GDM1 (cell line): ENCODE measurements at regions not wholly inside any gene's neighbourhood (a gene's known extent, or its start where the extent isn't known, plus 50 kb on each side); places are given as distances from the start of the nearest gene placed in this dataset.
A peak's percentile ranks its signal among the peaks of the same experiment; 100 is the strongest.

Source experiments
- DNase-seq: peaks from one replicate; lab custom pipeline; 2025; lab: John Stamatoyannopoulos, UW

DNA sequence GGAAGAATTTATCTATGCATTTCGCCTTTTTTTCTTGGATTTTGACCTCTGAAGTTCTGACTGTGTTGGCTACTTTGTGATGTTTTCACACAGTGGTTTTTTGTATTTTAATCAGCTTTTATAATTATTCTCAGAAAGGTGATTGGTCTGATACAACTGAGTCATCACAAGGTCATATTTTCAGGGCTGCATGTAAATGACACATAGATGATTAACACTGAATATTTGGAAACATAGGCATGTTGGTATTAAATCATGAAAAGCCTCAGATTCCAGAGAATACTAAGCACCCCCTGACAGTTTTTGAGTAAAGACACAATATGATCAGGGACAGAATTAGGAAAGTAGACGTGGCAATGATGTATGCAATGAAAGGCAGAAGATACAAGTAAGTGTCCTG lies 175.5 kb upstream of the SLCO3A1 start:
- no peak for DNase-seq

DNA sequence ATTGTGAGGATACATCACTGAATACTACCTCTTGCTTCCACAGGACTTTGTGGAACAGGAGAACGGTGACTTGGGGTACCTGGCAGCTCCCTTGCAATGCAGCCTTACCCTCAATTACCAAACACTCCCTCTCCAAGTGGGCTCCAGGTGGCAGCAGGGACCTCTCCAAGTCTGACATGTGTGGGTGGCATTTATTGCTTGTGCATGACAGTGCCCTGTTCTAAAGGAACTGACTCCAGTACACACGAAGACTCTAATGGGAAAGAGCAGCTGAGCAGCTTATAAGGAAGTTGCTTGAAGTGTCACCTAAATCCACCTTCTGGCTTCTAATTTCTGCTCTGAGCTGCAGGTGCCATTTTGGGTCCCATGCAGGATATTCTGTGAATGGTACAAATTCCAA lies 174.1 kb upstream of the SLCO3A1 start:
- DNase-seq, result no peak

DNA sequence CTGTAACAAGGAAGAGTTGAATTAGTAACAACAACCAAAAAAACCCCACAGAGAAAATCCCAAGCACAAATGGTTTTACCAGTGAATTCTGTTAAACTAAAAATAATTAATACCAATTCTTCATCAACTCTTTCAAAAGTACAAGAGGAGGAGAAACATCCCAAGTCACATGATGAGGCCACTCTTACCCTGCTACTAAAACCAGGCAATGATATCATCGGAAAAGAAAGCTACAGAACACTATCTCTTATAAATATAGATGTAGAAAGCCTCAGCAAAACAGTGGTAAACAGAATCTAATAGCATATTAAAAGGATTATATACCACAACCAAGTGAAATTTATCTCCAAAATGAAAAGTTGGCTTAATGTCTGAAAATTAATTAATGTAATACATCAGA lies 168.1 kb upstream of the SLCO3A1 start:
- DNase-seq, result no peak

DNA sequence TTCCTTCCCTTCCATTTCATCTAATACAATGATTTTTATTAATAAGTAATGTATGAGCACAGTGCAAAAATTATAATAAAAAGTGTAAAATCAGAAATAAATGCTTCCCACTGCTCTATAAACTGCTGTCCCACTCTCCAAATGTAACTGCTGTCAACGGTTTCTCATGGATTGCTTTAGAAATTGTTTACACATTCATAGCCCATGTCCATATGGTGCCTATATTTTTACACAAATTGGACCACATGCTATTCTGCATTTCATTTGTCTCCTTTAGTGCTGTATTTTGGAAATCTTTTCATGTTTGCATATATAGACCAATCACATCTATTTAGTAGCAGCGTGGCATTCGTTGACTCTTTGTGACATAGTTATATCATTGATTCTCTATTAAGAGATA lies 164.7 kb upstream of the SLCO3A1 start:
- no peak for DNase-seq

DNA sequence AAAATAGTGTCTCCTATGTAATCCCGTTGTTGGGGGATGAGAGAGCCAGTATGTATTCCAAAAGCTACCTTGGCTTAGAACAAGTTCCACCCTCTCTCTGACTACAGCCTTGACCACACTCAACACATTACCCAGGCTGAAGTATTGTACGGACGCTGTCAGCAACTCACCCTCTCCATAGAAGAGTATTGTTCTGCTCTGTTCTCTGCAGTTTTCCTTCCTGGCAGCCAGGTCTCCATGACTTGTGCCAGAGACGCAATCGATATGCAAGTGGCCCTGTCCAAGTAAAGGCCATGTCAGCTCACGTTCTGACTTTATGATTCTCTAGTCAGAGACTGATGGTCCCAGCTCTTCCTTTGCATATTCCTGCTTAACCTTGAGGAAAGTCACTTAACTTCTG lies 164.1 kb upstream of the SLCO3A1 start:
- DNase-seq, result no peak

DNA sequence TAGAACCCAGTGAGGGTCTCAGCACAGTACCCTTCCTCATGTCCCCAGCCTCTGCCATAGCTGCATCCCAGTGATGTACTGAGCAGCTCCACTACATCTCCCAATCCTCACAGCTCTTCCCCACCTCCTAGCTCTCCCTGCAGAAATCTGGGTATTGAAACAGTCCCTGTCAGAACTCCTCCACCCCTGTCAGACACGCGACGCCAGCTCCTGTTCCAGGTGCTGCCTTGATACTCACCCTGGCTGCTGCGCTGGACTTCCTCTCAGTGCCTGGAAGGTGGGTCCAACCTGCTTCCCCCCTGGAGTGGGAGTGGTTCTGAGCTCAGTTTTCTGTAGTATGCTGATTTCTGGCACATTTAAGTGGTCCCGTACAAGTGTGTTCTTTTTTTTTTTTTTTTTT lies 160.9 kb upstream of the SLCO3A1 start:
- no peak for DNase-seq

DNA sequence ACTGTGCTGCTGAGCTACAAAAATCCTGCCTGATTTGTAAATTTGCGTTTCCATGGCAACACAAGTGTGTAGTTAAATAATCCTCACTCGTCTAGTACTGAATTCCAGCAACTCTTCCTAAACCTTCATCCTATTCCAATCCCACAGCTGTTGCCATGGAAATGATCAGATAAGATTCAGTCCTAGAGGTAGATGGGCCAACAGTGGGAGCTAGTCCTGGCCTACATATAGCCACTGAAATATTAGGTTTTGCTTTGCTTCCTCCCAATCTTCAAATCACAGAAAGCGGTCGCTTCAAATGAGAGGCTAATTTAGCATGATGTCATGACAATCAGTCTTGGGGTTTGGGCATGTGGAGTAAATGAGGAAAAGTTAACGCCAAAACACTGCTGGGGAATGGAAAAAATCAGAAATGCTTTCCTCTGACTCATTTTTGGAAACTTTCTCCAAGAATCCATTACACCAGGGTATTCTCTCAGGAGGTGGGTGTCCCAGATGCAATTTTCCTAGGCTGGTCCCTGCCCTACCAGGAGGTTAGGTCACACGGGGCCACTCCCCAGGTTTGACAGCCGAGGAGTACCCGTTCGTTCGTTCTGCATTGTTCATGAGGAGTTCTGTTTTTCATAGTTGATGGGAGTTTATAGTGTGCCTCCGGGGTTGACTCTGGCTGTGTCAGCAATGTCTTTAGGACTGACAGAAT lies 159.2 kb upstream of the SLCO3A1 start:
- no peak for DNase-seq

DNA sequence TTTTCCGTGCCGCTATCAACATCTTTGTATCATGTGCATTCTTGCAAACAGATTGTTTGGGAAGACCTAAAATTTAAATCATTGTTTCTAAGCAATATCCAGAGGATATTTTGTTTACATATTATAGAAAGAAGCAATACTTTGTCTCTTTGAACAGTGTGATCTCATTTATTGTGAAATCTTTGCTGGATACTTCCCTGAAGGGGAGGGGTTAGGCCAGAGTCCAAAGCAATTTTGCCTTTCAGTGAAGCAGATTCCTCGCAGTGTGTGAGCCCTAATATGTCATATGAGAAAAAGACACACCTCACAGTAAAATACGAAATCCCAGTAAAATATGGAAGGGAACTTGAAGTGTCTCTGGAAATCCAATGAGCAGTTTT lies 158.7 kb upstream of the SLCO3A1 start:
- DNase-seq, result no peak

DNA sequence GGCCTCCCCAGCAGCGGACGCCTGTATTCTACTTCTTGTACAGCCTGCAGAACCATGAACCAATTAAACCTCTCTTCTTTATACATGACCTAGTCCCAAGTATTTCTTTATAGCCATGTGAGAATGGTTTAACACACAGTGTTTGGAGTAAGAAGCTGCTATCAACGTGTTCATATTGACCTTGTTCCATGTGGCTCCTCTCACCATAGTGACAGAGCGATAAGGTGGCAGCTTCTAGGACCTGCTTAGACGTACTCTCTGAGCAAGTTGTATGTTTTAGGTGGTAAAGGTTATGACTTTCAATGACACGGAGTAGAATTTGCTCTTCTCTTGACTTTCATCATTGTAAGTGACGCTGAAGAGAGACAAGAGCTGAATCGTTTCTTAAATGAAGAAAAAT lies 157.7 kb upstream of the SLCO3A1 start:
- no peak for DNase-seq

DNA sequence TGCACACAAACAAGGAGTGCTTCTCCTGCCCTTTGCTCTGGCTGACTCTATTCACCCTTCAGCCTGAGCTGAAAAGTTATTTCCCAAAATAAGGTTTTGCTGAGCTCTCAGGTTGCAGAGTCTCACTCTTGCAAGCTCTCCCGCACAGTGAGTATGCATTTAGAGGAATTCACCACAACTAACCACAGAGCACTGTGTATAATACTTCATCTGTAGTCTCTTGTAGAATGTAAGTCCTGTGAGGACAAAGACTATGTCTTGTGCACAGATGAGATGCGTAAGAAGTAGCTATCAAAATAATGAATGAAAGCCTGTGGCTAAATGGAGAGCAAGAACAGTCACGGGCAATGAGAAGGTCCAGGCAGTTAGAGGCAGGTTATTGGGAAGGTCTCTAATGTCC lies 156.5 kb upstream of the SLCO3A1 start:
- DNase-seq, result no peak

DNA sequence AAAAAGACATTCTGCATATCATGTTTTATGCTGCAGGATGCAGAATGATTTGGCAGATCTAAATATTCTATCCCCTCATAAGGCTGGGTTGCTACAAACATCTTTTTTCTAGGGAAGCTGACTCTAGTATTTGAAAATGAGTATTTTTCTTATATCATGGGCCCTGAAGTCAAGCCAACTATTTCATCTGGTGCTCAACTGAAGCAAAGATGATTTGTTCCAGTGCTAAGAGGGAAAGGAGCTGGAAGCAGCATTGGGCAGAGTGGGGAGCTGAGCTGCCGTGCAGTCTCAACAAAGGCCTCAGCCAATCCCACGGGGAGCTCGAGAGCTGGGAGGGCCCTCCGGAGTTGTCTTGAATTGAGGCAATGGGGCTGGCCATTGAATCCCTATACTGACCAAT lies 155.3 kb upstream of the SLCO3A1 start:
- no peak for DNase-seq

DNA sequence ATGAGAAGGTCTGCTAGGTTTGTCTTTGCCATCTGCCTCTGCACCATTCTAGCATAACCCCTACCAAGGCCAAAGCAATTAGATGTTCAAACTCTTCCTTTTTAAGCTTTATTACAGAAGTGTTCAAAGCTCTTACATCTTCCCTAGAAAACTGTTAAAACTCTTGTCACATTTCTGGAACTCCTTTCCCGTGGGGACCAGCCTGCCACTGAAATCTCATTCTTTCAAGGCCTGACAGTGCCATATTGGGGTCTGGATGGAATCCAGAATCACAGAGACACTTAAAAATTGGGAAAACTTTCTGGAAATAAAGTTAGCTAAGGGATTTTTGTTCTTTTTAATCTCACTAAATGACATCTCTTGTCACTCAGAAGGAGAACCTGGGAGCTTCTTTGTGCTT lies 153.8 kb upstream of the SLCO3A1 start:
- no peak for DNase-seq

DNA sequence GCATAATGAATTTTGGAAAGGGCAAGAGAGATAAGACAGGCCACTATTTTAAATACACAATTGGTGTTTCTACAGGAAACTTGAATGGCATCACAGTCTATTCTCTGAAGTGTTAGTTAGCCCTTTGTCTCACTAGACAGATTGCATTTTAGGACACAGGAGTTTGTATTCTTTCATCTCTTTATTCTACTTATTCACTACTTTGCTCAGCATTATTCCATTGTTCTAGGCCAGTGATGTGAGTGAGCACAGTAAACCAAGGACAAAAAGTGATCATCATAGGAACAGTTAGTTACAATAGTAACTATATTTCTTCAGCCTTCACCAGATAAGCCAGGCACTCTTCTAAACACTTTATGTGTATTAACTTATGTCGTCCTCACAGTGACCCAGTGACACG lies 150.2 kb upstream of the SLCO3A1 start:
- no peak for DNase-seq

DNA sequence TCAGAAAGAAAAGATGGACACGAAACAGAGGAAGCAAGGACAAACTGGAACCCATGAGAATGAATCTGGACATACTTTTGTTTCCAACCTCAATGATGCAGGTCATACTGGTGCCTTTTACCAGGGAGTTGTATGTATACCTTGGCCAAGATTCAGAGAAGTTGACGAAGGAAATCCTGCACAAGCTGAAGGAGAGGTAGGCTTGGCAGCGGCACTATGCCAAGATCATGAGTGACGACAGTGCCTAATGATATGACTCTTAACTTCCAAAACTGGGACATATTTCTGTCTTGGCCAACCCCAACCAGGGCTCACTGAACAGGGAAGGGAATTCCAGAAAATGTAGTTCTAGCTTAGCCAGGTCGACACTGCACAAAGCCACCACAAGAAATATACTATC lies 149.2 kb upstream of the SLCO3A1 start:
- DNase-seq, result no peak

DNA sequence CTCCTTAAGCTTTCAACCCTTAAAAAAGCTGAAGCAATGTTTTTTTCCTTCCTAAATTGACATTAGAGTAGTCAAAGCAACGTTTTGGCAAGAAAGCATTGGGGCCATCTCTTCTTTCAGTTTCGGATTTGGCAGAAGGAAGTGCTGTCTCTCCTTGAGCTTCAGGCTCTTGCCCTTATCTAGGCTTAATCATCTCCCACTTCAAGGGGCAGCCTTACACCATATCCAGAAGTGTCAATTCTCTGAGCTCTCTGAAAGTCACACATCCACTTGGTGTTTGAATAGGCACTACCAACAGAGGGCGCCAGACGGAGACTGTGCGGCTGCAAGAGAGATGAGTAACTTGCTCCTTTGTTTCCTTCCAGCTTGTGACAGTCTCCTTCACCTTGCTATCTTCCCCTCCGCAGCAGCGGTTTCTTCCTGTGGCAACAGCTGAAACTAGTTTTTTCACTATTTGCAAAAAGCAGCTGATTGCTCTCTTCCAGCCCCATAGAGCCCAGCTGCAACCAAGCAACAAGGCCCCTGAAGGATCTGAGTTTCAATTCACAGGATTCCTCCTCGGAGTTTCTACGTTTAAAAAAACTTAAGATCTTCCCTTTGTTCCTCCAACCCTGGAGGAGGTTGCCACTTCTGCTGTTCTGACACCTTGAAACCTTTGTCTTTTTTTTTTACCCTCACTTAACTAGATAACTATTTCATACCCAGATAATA lies 147.0 kb upstream of the SLCO3A1 start:
- peak; percentile 74 for DNase-seq

DNA sequence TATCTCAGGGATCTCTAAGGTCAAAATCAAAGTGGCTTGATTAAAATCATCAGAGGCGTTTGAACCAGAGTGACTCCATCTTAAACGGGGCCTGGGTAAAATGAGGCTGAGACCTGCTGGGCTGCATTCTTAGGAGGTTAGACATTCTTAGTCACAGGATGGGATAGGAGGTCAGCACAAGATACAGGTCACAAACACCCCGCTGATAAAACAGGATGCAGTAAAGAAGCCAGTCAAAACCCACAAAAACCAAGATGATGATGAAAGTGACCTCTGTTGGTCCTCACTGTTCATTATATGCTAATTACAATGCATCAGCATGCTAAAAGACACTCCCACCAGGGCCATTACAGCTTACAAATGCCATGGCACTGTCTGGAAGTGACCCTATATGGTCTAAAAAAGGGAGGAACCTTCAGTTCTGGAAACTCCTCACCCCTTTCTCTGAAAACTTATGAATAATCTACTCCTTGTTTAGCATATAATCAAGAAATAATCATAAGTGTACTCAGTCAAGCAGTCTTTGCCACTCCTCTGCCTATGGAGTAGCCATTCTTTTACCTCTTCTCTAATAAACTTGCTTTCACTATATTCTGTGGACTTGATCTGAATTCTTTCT lies 143.3 kb upstream of the SLCO3A1 start:
- DNase-seq, result no peak

DNA sequence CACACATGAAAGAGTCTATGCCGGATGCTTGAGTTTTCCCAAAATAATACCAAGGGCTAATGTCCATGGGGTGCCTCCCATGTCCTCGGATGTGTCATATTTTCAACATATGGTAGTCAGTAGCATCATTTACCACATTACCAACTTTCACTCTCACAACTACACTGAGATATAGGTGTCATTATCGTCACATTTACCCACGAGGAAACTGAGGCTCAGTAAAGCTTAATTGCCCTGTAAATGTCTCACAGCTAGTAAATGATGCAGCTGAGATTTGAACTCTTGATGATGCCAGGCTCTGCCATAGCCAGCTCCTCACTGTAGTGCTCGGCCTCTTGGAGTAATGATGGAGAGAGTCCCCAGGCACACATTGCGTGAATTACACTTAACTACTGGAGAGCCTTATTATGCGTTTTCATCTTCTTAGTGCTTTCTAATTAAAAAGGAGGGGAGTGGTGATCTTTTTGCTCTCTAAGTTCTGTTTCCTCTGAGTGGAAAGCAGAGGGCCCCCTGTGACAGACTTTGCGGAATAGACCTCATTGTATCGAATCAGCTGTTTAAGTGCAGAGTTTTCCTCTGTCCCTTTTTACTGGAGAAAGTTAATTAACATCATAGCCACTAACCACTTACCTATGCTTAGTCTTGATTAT lies 142.0 kb upstream of the SLCO3A1 start:
- DNase-seq, result no peak

DNA sequence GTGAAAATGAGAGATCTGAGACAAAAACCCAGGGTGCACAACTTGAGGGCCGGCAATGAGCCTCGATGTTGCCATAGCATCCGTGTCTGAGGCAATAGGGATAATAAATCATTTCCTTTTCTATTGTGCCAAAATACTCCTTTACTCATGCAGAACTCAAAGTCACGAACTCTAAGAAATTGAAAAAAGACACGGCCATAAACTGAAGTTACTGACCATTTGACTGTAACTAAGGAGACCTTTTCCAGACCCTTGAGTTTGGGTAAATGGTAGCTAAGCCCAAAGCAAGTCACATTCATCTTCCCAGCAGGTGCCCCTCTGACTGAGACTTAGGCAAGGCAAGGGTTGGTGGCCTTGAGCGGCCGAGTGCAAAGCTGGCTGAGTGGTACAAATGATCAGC lies 141.2 kb upstream of the SLCO3A1 start:
- DNase-seq, result no peak

DNA sequence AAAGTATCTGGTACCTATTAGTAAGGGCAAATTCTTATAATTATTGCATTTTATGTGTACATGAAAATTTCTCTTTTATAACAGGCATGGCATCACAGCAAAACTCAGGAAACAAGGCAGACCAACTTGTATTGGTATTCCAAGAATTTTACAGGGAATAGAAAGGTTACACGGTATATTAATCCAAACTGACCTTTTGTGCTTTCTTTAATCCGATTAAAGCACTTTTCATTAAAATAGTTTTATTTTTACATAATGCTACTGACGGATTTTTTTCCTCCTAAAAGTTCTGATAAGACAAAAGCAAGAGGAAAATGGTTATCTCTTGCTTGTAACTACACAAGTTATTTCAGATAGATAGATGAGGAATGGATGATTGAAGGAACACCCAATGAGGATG lies 137.0 kb upstream of the SLCO3A1 start:
- no peak for DNase-seq

DNA sequence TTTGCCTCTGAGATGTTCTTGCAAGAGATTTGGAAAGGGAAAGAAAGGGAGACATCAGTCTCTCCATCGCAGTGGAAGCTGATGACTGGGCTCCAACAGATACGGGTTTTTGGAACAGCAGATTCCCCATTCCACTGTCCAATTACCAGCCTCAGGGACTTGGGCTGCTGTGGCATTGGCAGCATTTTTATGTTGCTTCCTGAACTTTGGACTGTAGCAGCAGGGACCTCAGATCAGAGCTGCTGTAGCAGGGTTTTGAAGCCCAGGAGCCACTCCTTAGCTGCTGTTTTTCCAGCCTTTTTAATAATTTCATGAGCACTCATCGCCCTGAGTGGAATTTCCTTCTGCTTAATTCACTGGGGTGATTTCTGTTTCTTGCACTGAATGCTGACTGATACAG lies 135.7 kb upstream of the SLCO3A1 start:
- no peak for DNase-seq

DNA sequence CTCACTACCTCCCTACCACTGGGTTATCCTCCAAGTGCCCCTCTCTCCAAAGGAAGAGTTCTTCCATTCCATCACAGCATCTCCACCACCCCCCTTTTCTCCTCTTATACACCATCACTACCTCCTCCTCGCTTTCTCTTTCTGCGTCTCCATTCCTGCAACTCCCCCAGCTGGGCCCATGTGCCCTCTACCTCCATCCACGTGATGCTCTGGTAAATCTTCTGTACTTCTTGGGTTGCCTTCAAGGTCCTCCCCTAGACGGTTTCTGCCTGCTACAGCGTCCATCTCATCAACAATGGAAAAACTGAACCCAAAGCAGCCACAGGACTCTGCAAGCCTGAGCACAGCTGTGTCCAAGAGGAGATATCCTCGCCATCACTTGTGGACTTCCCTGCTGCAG lies 129.5 kb upstream of the SLCO3A1 start:
- no peak for DNase-seq

DNA sequence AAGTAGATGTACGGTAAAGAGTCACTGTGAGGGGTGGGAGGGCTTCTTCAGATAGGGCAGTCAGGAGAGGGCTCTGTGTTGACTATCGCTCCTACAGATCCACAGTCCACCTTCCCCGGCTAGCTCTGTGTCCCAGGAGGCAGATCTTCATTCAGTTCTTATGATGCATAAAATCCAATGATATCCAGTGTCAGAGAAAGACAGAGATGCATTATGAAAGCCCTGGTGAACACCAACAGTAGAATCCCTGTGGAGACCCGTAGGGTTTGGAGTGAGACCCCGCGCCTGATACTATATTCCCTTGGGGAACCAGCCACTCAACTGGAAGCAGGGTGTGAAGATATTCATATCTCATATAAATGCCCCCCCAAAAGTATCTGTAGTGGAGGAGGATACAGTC lies 119.8 kb upstream of the SLCO3A1 start:
- no peak for DNase-seq

DNA sequence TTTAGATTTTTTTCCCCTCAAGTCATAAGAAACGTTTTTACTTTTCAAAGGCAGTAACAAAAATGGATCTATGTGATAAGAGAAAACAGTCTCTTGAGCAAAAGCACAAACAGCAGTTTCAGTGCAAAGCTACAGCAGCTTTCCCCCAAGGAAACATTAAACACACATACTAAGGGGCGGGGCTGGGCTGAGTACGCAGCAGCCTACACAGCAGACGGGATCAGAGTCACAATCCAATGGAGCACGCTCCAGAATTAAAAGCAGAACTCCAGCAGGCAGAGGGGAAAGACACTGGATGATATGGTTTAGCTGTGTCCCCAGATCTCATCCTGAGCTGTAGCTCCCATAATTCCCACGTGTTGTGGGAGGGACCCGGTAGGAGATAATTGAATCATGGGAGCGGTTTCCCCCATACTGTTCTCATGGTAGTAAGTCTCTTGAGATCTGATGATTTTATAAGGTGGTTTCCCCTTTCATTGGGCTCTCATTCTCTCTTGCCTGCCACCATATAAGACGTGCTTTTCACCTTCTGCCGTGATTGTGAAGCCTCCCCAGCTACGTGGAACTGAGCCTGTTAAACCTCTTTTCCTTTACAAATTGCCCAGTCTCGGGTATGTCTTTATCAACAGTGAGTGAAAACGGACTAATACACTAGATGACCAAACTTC lies 116.2 kb upstream of the SLCO3A1 start:
- DNase-seq, result no peak
